WTC11 (cell line): ENCODE measurements at regions not wholly inside any gene's neighbourhood (a gene's known extent, or its start where the extent isn't known, plus 50 kb on each side); places are given as distances from the start of the nearest gene placed in this dataset.

Experiments used
- CTCF ChIP-seq: fragments of 200-600 bp; IDR thresholded peaks from 2 replicates; pipeline ENCODE4 v1.8.0; 2022; ENCODE audit warnings: antibody characterized with exemption
- E2F1 ChIP-seq: sonication (generic); formaldehyde crosslinking; IDR thresholded peaks from 2 replicates; pipeline ENCODE4 v1.8.0; 2022; ENCODE audit warnings: mild to moderate bottlenecking, missing genetic modification reagents

- TF ChIP-seq CTCF (no peak), E2F1 (CRISPR knock-in tag) (no peak)
Observed at GRCh38 chr5:88115211-88115610, 153.4 kb downstream of the TMEM161B start.
